ENCODE measurements at regions not wholly inside any gene's neighbourhood (a gene's known extent, or its start where the extent isn't known, plus 50 kb on each side); places are given as distances from the start of the nearest gene placed in this dataset.

DNA sequence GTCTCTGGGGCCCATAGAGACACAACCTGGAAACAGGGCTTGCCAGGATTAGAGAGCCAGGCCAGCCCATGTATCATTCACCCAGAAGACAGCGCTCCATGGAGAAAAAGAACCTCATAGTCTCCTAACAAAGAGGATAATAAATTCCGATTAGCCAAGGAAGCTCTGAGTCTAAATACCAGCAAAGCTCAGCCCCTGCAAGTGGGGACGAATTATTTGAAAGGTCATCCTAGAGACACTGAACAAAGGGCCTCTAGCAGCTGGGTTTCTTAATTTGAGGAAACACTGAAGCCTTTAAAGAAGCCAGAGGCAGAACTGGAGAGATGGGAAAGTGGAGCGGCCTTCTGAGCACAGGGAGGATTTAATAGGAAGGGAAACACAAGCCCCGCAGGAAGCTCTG lies 287.1 kb upstream of the ZNF462 start:
- no peak for TF ChIP-seq POLR2A (IDR thresholded peaks at IDR 0.05)
- TF ChIP-seq, protein P1, sequence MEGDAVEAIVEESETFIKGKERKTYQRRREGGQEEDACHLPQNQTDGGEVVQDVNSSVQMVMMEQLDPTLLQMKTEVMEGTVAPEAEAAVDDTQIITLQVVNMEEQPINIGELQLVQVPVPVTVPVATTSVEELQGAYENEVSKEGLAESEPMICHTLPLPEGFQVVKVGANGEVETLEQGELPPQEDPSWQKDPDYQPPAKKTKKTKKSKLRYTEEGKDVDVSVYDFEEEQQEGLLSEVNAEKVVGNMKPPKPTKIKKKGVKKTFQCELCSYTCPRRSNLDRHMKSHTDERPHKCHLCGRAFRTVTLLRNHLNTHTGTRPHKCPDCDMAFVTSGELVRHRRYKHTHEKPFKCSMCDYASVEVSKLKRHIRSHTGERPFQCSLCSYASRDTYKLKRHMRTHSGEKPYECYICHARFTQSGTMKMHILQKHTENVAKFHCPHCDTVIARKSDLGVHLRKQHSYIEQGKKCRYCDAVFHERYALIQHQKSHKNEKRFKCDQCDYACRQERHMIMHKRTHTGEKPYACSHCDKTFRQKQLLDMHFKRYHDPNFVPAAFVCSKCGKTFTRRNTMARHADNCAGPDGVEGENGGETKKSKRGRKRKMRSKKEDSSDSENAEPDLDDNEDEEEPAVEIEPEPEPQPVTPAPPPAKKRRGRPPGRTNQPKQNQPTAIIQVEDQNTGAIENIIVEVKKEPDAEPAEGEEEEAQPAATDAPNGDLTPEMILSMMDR (IDR thresholded peaks at IDR 0.05), result no peak
- Histone ChIP-seq H3K4me3 (no peak overlapping the region), H3K9me3 (no peaks in the 10 kb centered on the region), H3K36me3 (no peaks in the 10 kb centered on the region), H3K27me3 (no peaks in the 10 kb centered on the region), H3K27ac (no peak overlapping the region), H3K4me1 (no peaks in the 10 kb centered on the region)
- intact Hi-C loops (cut with DNase I; ENCODE audit: low total_unique reads), result no loop called here
- no peak for DNase-seq

DNA sequence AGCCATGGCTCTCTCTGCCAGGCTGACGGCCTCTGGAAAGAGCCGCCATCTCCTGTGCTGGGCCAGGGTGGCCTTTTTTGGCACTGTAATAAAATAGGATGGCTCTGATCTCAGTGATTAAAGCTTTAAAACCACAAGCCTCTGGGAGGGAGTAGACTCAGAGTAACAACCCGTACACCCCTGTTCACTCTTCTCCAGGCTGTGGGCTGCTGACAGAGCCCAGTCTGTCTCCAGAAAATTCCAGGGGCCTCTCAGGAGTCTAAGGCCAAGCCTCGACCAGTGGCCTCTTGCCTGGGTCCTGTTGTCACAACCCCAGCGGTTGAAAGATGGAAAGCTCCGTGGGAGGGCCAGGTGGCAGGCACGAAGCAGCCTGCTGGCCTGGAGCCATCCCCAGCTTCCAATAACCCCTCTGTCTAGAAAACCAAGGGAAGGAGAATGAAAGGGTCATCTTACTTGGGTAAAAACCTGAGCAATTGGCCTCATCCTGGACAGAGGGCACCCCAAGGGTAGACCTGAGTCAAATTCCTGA lies 286.7 kb upstream of the ZNF462 start:
- DNase-seq, result no peak
- H3K9me3 ChIP-seq, result no peaks in the 10 kb centered on the region
- H3K4me1 ChIP-seq, result no peaks in the 10 kb centered on the region
- no peak overlapping the region for H3K4me3 ChIP-seq
- no peaks in the 10 kb centered on the region for H3K36me3 ChIP-seq
- intact Hi-C loops (cut with DNase I; ENCODE audit: low total_unique reads), result no loop called here
- TF ChIP-seq, protein P1 (IDR thresholded peaks at IDR 0.05), result no peak
- TF ChIP-seq POLR2A (IDR thresholded peaks at IDR 0.05), result no peak
- H3K27ac ChIP-seq, result no peak overlapping the region
- no peaks in the 10 kb centered on the region for H3K27me3 ChIP-seq

DNA sequence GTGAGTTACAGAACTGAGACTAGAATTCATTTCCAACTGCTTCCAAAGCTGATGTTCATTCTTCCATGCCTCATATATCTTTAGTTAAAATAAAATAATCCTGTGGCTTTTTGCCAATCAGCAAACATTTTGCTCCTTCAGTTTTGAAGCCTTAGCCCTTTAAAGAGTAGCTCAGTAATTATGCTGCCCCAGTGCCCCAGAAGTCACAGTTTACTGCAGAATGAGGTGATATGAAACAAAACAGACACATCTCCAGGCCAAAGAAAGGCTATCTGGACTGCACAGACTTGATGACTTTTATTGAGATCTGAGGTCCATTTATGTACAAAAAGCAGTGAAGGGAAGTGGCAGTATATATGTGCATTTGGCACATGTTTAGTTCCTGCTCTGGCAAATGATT lies 285.8 kb upstream of the ZNF462 start:
- H3K9me3 ChIP-seq, result no peaks in the 10 kb centered on the region
- TF ChIP-seq POLR2A (IDR thresholded peaks at IDR 0.05), result no peak
- TF ChIP-seq, protein P1 (IDR thresholded peaks at IDR 0.05), result no peak
- H3K27me3 ChIP-seq, result no peaks in the 10 kb centered on the region
- no peaks in the 10 kb centered on the region for H3K4me1 ChIP-seq
- no peaks in the 10 kb centered on the region for H3K36me3 ChIP-seq
- DNase-seq, result no peak
- intact Hi-C loops (cut with DNase I; ENCODE audit: low total_unique reads), result no loop called here
- H3K4me3 ChIP-seq, result no peak overlapping the region
- H3K27ac ChIP-seq, result no peak overlapping the region

DNA sequence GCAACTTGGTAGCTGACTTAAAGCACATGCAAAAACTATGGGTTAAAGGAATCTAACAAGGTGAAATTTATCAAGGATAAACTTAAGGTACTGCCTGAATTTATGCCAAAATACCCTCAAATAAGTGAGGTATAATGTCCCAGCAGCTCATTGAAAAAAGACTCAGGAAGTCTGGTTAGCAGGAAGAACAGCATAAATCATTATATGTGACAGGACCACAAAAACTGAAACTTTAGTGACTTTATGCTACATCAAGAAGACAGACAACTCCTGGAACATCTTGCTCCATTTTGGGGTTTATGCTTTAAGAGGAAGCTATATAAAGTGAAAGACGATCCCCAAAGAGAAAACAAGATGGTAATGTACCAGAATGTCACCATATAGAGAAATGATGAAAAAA lies 282.4 kb upstream of the ZNF462 start:
- H3K36me3 ChIP-seq, result no peaks in the 10 kb centered on the region
- no peaks in the 10 kb centered on the region for H3K9me3 ChIP-seq
- intact Hi-C loops (cut with DNase I; ENCODE audit: low total_unique reads), result no loop called here
- H3K27ac ChIP-seq, result no peak overlapping the region
- no peak for DNase-seq
- TF ChIP-seq POLR2A (IDR thresholded peaks at IDR 0.05), result no peak
- TF ChIP-seq, protein P1 (IDR thresholded peaks at IDR 0.05), result no peak
- H3K27me3 ChIP-seq, result no peaks in the 10 kb centered on the region
- no peak overlapping the region for H3K4me3 ChIP-seq
- no peaks in the 10 kb centered on the region for H3K4me1 ChIP-seq

DNA sequence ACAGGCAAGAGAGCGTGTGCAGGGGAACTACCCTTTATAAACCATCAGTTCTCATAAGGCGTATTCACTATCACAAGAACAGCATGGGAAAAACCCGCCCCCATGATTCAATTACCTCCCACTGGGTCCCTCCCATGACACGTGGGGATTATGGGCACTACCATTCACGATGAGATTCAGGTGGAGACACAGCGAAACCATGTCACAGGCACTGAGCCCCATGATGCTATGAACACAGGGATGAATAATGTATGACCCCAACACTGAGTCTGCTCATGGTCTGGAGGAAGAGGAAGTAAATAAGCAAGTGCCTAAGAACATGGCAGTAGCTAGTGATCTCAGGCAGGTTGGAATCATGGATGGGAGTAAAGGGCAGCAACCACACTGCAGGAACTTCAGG lies 281.0 kb upstream of the ZNF462 start:
- TF ChIP-seq, protein P1 (IDR thresholded peaks at IDR 0.05), result no peak
- no peak for TF ChIP-seq POLR2A (IDR thresholded peaks at IDR 0.05)
- H3K27ac ChIP-seq, result no peak overlapping the region
- no peaks in the 10 kb centered on the region for H3K36me3 ChIP-seq

More for the DNA sequence above, 281.0 kb upstream of the ZNF462 start:
- H3K9me3 ChIP-seq, result no peaks in the 10 kb centered on the region
- H3K27me3 ChIP-seq, result no peaks in the 10 kb centered on the region
- no peak overlapping the region for H3K4me3 ChIP-seq
- intact Hi-C loops (cut with DNase I; ENCODE audit: low total_unique reads), result no loop called here
- DNase-seq, result no peak
- no peaks in the 10 kb centered on the region for H3K4me1 ChIP-seq

Measured in uterus (tissue), 3 donors.